Brain microvascular endothelial cell (primary cell): ENCODE measurements at regions not wholly inside any gene's neighbourhood (a gene's known extent, or its start where the extent isn't known, plus 50 kb on each side); places are given as distances from the start of the nearest gene placed in this dataset.
"Not testable (repeated sequence)": the region's sequence is repeated elsewhere in the genome, so short reads cannot be mapped to it uniquely, and the experiment has no call there.

Source experiments
- DNase-seq: peaks from one replicate; pipeline ENCODE4 v3.0.0-alpha.2; 2020
- H3K27ac ChIP-seq: fragments of 250-450 bp; sonication (Bioruptor Pico); 2 replicates; pipeline ENCODE4 v1.5.1; 2020; ENCODE audit warnings: mild to moderate bottlenecking, moderate library complexity
- H3K27me3 ChIP-seq: fragments of 250-450 bp; sonication (Bioruptor Pico); replicated peaks from 2 replicates; pipeline ENCODE4 v1.5.1; 2020; ENCODE audit warnings: mild to moderate bottlenecking
- H3K36me3 ChIP-seq: fragments of 250-450 bp; sonication (Bioruptor Pico); replicated peaks from 2 replicates; pipeline ENCODE4 v1.5.1; 2020; ENCODE audit warnings: mild to moderate bottlenecking
- H3K4me3 ChIP-seq: 2 replicates; pipeline ENCODE4 v1.5.1; 2011; ENCODE audit warnings: low read depth, mild to moderate bottlenecking, control low read depth, low read length, moderate library complexity
- in situ Hi-C: cut with HindIII; loops from 2 replicates; pipeline ENCODE4 v1.10.0; 2017; ENCODE audit warnings: low sequenced_read_pairs, low pct_ligation_motif_present
- TF ChIP-seq, protein P1 (sequence below): IDR thresholded peaks from 2 replicates; pipeline ENCODE4 v1.5.1; 2011; ENCODE audit warnings: low read depth, mild to moderate bottlenecking, moderate library complexity, low read length, control low read depth, inconsistent platforms; ENCODE audit errors: missing control alignments

DNA sequence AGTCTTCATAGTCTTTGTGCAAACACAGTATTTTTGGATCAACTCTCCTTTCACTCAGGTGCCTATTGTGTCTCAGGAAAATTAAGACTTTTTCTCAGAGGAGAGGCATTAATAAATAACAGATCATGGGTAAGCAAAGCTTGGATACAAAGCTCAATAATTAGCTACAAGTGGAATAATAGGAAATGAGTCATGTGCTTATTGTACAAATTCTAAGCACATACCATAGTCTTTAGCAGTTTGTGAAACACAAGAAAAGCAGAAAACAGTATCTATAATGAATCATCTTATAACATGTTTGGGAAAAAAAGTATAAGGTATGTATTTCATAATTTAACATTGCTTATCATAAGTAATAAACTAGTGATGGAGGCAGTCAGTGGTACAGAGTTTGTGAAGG is 477.0 kb downstream of the CDH10 start:
- H3K27me3 ChIP-seq, result no peaks in the 10 kb centered on the region
- H3K4me3 ChIP-seq, result no peak overlapping the region
- in situ Hi-C loops, result no loop called here
- H3K36me3 ChIP-seq, result no peaks in the 10 kb centered on the region
- no peak overlapping the region for H3K27ac ChIP-seq
- no peak for DNase-seq
- TF ChIP-seq, protein P1, sequence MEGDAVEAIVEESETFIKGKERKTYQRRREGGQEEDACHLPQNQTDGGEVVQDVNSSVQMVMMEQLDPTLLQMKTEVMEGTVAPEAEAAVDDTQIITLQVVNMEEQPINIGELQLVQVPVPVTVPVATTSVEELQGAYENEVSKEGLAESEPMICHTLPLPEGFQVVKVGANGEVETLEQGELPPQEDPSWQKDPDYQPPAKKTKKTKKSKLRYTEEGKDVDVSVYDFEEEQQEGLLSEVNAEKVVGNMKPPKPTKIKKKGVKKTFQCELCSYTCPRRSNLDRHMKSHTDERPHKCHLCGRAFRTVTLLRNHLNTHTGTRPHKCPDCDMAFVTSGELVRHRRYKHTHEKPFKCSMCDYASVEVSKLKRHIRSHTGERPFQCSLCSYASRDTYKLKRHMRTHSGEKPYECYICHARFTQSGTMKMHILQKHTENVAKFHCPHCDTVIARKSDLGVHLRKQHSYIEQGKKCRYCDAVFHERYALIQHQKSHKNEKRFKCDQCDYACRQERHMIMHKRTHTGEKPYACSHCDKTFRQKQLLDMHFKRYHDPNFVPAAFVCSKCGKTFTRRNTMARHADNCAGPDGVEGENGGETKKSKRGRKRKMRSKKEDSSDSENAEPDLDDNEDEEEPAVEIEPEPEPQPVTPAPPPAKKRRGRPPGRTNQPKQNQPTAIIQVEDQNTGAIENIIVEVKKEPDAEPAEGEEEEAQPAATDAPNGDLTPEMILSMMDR, result no peak

DNA sequence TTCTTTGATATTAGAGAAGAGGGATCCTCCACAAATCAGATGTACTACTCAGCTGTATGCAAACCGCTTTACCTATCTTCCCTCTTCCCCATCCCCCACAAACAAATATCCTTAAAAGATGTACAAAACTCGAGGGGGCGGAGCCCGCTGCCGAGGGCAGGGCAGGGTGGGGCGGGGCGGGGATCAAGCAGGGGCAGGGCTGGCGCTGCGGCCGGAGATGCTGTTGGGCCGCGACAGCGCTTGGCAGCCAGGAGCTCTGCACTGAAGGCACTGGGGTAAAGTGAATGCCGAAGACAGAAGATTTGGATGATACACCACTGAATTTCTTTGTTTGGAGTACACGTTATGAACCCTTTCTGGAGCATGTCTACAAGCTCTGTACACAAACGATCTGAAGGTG is 474.8 kb downstream of the CDH10 start:
- no peak for DNase-seq

DNA sequence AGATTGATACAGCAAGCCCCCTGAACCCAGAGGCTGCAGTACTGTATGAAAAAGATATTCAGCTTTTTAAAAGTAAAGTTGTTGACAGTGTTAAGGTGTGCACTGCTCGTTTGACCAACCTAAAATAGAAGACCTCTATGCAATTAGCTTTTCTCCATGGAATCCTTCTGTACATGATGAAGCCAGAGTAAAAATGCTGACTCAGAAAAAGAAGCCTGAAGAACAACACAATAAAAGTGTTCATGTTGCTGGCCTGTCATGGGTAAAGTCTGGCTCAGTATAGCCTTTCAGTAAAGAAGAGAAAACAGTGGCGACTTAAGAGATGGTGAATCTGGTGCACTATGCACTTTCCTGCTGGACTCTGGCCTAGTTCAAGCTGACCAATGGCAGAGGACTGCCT is 473.8 kb downstream of the CDH10 start:
- H3K4me3 ChIP-seq, DNase-seq, in situ Hi-C loops, H3K27me3 ChIP-seq, H3K27ac ChIP-seq, H3K36me3 ChIP-seq: not testable (repeated sequence)

More for the DNA sequence above, 474.8 kb downstream of the CDH10 start:
- H3K27me3 ChIP-seq, result no peaks in the 10 kb centered on the region
- TF ChIP-seq, protein P1, result no peak
- in situ Hi-C loops, result no loop called here
- no peak overlapping the region for H3K4me3 ChIP-seq
- H3K36me3 ChIP-seq, result no peaks in the 10 kb centered on the region
- no peak overlapping the region for H3K27ac ChIP-seq

GRCh38 chr5:24177821-24178220 is 467.0 kb downstream of the CDH10 start:
- in situ Hi-C loops, result no loop called here
- Histone ChIP-seq H3K36me3 (no peaks in the 10 kb centered on the region), H3K27me3 (no peaks in the 10 kb centered on the region), H3K27ac (no peak overlapping the region), H3K4me3 (no peak overlapping the region)
- DNase-seq, result no peak
- TF ChIP-seq, protein P1, result no peak

- H3K4me3 ChIP-seq, result no peak overlapping the region
- no peak overlapping the region for H3K27ac ChIP-seq
- no peaks in the 10 kb centered on the region for H3K36me3 ChIP-seq
- no peak for DNase-seq
- H3K27me3 ChIP-seq, result no peaks in the 10 kb centered on the region
- TF ChIP-seq, protein P1, result no peak
- in situ Hi-C loops, result no loop called here
These were observed 460.8 kb downstream of the CDH10 start for GRCh38 chr5:24183981-24184380.

GRCh38 chr5:24188216-24188925 is 456.4 kb downstream of the CDH10 start:
- H3K27me3 ChIP-seq, result no peaks in the 10 kb centered on the region
- H3K36me3 ChIP-seq, result no peaks in the 10 kb centered on the region
- no peak overlapping the region for H3K4me3 ChIP-seq
- no peak for DNase-seq
- in situ Hi-C loops, result no loop called here
- TF ChIP-seq, protein P1, result no peak
- no peak overlapping the region for H3K27ac ChIP-seq
